Ammon's horn (tissue), 1 donor: ENCODE measurements at regions not wholly inside any gene's neighbourhood (a gene's known extent, or its start where the extent isn't known, plus 50 kb on each side); places are given as distances from the start of the nearest gene placed in this dataset.
"Not testable (repeated sequence)": the region's sequence is repeated elsewhere in the genome, so short reads cannot be mapped to it uniquely, and the experiment has no call there.

Source experiments
- DNase-seq: peaks from one replicate; pipeline ENCODE4 v3.0.0-alpha.2; 2016; ENCODE audit warnings: low spot score

- DNase-seq, result no peak
Measured at GRCh38 chr2:53610260-53610659, 157.3 kb upstream of the CHAC2 start.

GRCh38 chr2:53609551-53609950, 158.1 kb upstream of the CHAC2 start:
- DNase-seq, result peak; percentile 20

GRCh38 chr2:53608293-53608692, 159.3 kb upstream of the CHAC2 start:
- DNase-seq, result no peak

- peak; percentile 50 for DNase-seq
Measured at GRCh38 chr2:53600815-53601214, 166.8 kb upstream of the CHAC2 start.

GRCh38 chr2:53586733-53587612, 180.6 kb upstream of the CHAC2 start:
- not testable (repeated sequence) for DNase-seq

GRCh38 chr2:53584986-53585385, 182.6 kb upstream of the CHAC2 start:
- DNase-seq, result no peak

- DNase-seq, result no peak
Measured at GRCh38 chr2:53583583-53583982, 184.0 kb upstream of the CHAC2 start.

- no peak for DNase-seq
Measured at GRCh38 chr2:53582556-53582955, 185.0 kb upstream of the CHAC2 start.

- no peak for DNase-seq
Measured at GRCh38 chr2:53576166-53576565, 191.4 kb upstream of the CHAC2 start.

- no peak for DNase-seq
Measured at GRCh38 chr2:53575721-53576124, 191.9 kb upstream of the CHAC2 start.

- no peak for DNase-seq
Measured at GRCh38 chr2:53572696-53573095, 194.9 kb upstream of the CHAC2 start.

- no peak for DNase-seq
Measured at GRCh38 chr2:53569957-53570727, 197.5 kb upstream of the CHAC2 start.

- DNase-seq, result no peak
Measured at GRCh38 chr2:53568469-53568868, 199.1 kb upstream of the CHAC2 start.

- DNase-seq, result no peak
Measured at GRCh38 chr2:53567073-53567472, 200.5 kb upstream of the CHAC2 start.

- DNase-seq, result no peak
Measured at GRCh38 chr2:53562407-53562806, 205.2 kb upstream of the CHAC2 start.

- DNase-seq, result no peak
Measured at GRCh38 chr2:53561155-53561554, 206.4 kb upstream of the CHAC2 start.

GRCh38 chr2:53559302-53559966, 208.2 kb upstream of the CHAC2 start:
- DNase-seq, result no peak

GRCh38 chr2:53558867-53559266, 208.7 kb upstream of the CHAC2 start:
- DNase-seq, result no peak

- no peak for DNase-seq
Measured at GRCh38 chr2:53549497-53549896, 218.1 kb upstream of the CHAC2 start.

GRCh38 chr2:53545604-53546003, 222.0 kb upstream of the CHAC2 start:
- DNase-seq, result peak; percentile 90

- DNase-seq, result no peak
Measured at GRCh38 chr2:53544871-53545558, 222.6 kb upstream of the CHAC2 start.

GRCh38 chr2:53543083-53543482, 224.5 kb upstream of the CHAC2 start:
- DNase-seq, result no peak
